IMR-90 (cell line): ENCODE measurements at regions not wholly inside any gene's neighbourhood (a gene's known extent, or its start where the extent isn't known, plus 50 kb on each side); places are given as distances from the start of the nearest gene placed in this dataset.
"Not testable (repeated sequence)": the region's sequence is repeated elsewhere in the genome, so short reads cannot be mapped to it uniquely, and the experiment has no call there.

Source experiments
- ATAC-seq: fragments of 200-7000 bp; cut with Tn5 transposase; 2 replicates; pipeline ENCODE4 v1.9.1; 2020; ENCODE audit warnings: low read depth, mild to moderate bottlenecking, moderate library complexity
- BruUV-seq: library from RNA; stranded (reverse); fragments of 400-500 nt; replicated peaks from 2 replicates; lab custom pipeline; 2021; lab: Mats Ljungman, UMichigan
- CTCF ChIA-PET: fragments of 300-600 bp; formaldehyde crosslinking; extraction: SDS; loops from one replicate; lab custom pipeline; 2021; ENCODE audit warnings: antibody characterized with exemption; lab: Yijun Ruan, JAX
- POLR2A ChIA-PET: fragments of 300-600 bp; sonication (Branson Sonifier 250); formaldehyde crosslinking; loops from one replicate; lab custom pipeline; 2022; ENCODE audit warnings: antibody characterized with exemption; ENCODE audit not compliant: unreplicated experiment; lab: Charles Lee
- DNase-seq: peaks from one replicate; pipeline ENCODE4 v3.0.0; 2013
- H2AFZ ChIP-seq: replicated peaks from 2 replicates; pipeline ENCODE3; 2013; ENCODE audit warnings: low read length, mild to moderate bottlenecking; ENCODE audit not compliant: poor library complexity
- H2AK5ac ChIP-seq: 2 replicates; pipeline ENCODE4 v1.6.1; 2013; ENCODE audit warnings: low read depth, low read length, inconsistent platforms
- H2AK9ac ChIP-seq: replicated peaks from 2 replicates; pipeline ENCODE3; 2013; ENCODE audit warnings: mild to moderate bottlenecking, low read depth, low read length, moderate library complexity; ENCODE audit not compliant: poor library complexity
- H2BK120ac ChIP-seq: 2 replicates; pipeline ENCODE4 v1.6.1; 2013; ENCODE audit warnings: low read depth, low read length, inconsistent platforms
- H2BK15ac ChIP-seq: 3 replicates; pipeline ENCODE4 v1.6.1; 2013; ENCODE audit warnings: low read depth, low read length, inconsistent platforms
- H2BK20ac ChIP-seq: 2 replicates; pipeline ENCODE4 v1.6.1; 2013; ENCODE audit warnings: low read depth, mild to moderate bottlenecking, inconsistent platforms, low read length, moderate library complexity
- H2BK5ac ChIP-seq: 2 replicates; pipeline ENCODE4 v1.6.1; 2013; ENCODE audit warnings: mild to moderate bottlenecking, low read depth, low read length, inconsistent platforms; ENCODE audit not compliant: poor library complexity, severe bottlenecking
- H3K14ac ChIP-seq: replicated peaks from 2 replicates; pipeline ENCODE4 v1.6.1; 2013; ENCODE audit warnings: low read depth, low read length, inconsistent platforms
- H3K18ac ChIP-seq: 2 replicates; pipeline ENCODE4 v1.6.1; 2013; ENCODE audit warnings: low read depth, low read length, control low read depth
- H3K23ac ChIP-seq: 2 replicates; pipeline ENCODE4 v1.6.1; 2013; ENCODE audit warnings: low read depth, low read length, inconsistent platforms
- H3K27ac ChIP-seq: 2 replicates; pipeline ENCODE4 v1.5.1; 2013; ENCODE audit warnings: mild to moderate bottlenecking, control low read depth, low read length; ENCODE audit not compliant: insufficient read depth
- H3K27me3 ChIP-seq: 2 replicates; pipeline ENCODE4 v1.6.1; 2013; ENCODE audit warnings: low read length; ENCODE audit not compliant: control insufficient read depth, insufficient read depth
- H3K36me3 ChIP-seq: 2 replicates; pipeline ENCODE4 v1.6.1; 2013; ENCODE audit warnings: low read length, mixed read lengths; ENCODE audit not compliant: control insufficient read depth, insufficient read depth
- H3K4ac ChIP-seq: 2 replicates; pipeline ENCODE4 v1.6.1; 2013; ENCODE audit warnings: low read depth, low read length, inconsistent platforms
- H3K4me1 ChIP-seq: 2 replicates; pipeline ENCODE4 v1.6.1; 2013; ENCODE audit warnings: low read length, mixed read lengths; ENCODE audit not compliant: control insufficient read depth, insufficient read depth
- H3K4me2 ChIP-seq: 2 replicates; pipeline ENCODE4 v1.6.1; 2013; ENCODE audit warnings: low read depth, mild to moderate bottlenecking, control low read depth, low read length, moderate library complexity
- H3K4me3 ChIP-seq: 2 replicates; pipeline ENCODE4 v1.5.1; 2013; ENCODE audit warnings: low read depth, mild to moderate bottlenecking, control low read depth, low read length, moderate library complexity; ENCODE audit not compliant: insufficient read depth
- H3K56ac ChIP-seq: 2 replicates; pipeline ENCODE4 v1.6.1; 2013; ENCODE audit warnings: low read length, inconsistent platforms; ENCODE audit not compliant: insufficient read depth; ENCODE audit errors: extremely low read depth
- H3K79me1 ChIP-seq, 2 experiments: 2 replicates each; pipeline ENCODE4 v1.6.1; 2013; ENCODE audit warnings: low read length in 2 of 2, inconsistent platforms in 1 of 2, low read depth in 1 of 2
- H3K9ac ChIP-seq: 2 replicates; pipeline ENCODE4 v1.6.1; 2013; ENCODE audit warnings: low read depth, low read length, control low read depth
- H3K9me1 ChIP-seq: 2 replicates; pipeline ENCODE4 v1.6.1; 2013; ENCODE audit warnings: low read length, inconsistent platforms; ENCODE audit not compliant: insufficient read depth
- H3K9me3 ChIP-seq: 2 replicates; pipeline ENCODE4 v1.6.1; 2013; ENCODE audit warnings: low read length; ENCODE audit not compliant: control insufficient read depth, insufficient read depth
- H4K20me1 ChIP-seq: 2 replicates; pipeline ENCODE4 v1.6.1; 2013; ENCODE audit warnings: low read length, inconsistent platforms; ENCODE audit not compliant: insufficient read depth
- H4K5ac ChIP-seq: 2 replicates; pipeline ENCODE4 v1.6.1; 2013; ENCODE audit warnings: mild to moderate bottlenecking, low read depth, low read length, control low read depth
- H4K8ac ChIP-seq, 2 experiments: 2 replicates each; pipeline ENCODE4 v1.6.1; 2013; ENCODE audit warnings: low read depth in 2 of 2, low read length in 2 of 2, control low read depth in 1 of 2, inconsistent platforms in 1 of 2
- H4K91ac ChIP-seq: 2 replicates; pipeline ENCODE4 v1.6.1; 2013; ENCODE audit warnings: low read depth, low read length, inconsistent platforms; ENCODE audit not compliant: insufficient read depth
- WGBS, 2 experiments: methylation state at CpG; one replicate each; pipeline versions ENCODE4 v1.1.5 to v1.1.7; 2013; ENCODE audit warnings: missing lambda C conversion rate in 2 of 2; ENCODE audit not compliant: insufficient read length in 1 of 2; ENCODE audit errors: extremely low coverage in 2 of 2; 5-methylcytosine and 5-hydroxymethylcytosine counted together
- dilution Hi-C: fragments of 300-500 bp; cut with HindIII; formaldehyde crosslinking; loops from one replicate; pipeline ENCODE4 v1.14.3; 2018; ENCODE audit warnings: low sequenced_read_pairs; ENCODE audit not compliant: unreplicated experiment
- in situ Hi-C: fragments of 300-500 bp; cut with MboI; formaldehyde crosslinking; loops from 3 replicates; pipeline ENCODE4 v1.14.3; 2019; ENCODE audit warnings: low sequenced_read_pairs, inconsistent platforms, mixed read lengths
- intact Hi-C: fragments of 100-400 bp; cut with micrococcal nuclease; formaldehyde crosslinking; loops from 2 replicates; pipeline ENCODE4 v1.10.0; 2022

- dilution Hi-C loops, ATAC-seq, BruUV-seq, H3K4ac ChIP-seq, H3K9ac ChIP-seq, H3K9me1 ChIP-seq, H2BK15ac ChIP-seq, H3K4me2 ChIP-seq, DNase-seq, H3K4me1 ChIP-seq, H3K23ac ChIP-seq, H2BK20ac ChIP-seq, H2BK120ac ChIP-seq, H3K27me3 ChIP-seq, H3K79me1 ChIP-seq, H2BK5ac ChIP-seq, H3K4me3 ChIP-seq, H4K5ac ChIP-seq, intact Hi-C loops, H3K27ac ChIP-seq, H4K8ac ChIP-seq, H4K20me1 ChIP-seq, H3K9me3 ChIP-seq, H2AK5ac ChIP-seq, H4K91ac ChIP-seq, H3K36me3 ChIP-seq, H2AFZ ChIP-seq, H3K18ac ChIP-seq, in situ Hi-C loops, H2AK9ac ChIP-seq, H3K56ac ChIP-seq, H3K14ac ChIP-seq: not testable (repeated sequence)
- POLR2A ChIA-PET = interaction anchor here (0.7 kb wide), 1 partner anchor 36 kb away, joined by 3 read pairs; no protein-coding TSS in a partner anchor
- no CpG with 5 or more reads among the region's 3 CpGs for WGBS, 2 experiments
- CTCF ChIA-PET = interaction anchor here (0.6 kb wide), 1 partner anchor 397 kb away, joined by 3 read pairs; no protein-coding TSS in a partner anchor
These were observed 71.9 kb upstream of the KCNAB1 start for GRCh38 chr3:156048483-156048882.
